AG04449 (cell line): ENCODE measurements at regions not wholly inside any gene's neighbourhood (a gene's known extent, or its start where the extent isn't known, plus 50 kb on each side); places are given as distances from the start of the nearest gene placed in this dataset.

Experiments
- CTCF ChIA-PET: fragments of 350-600 bp; formaldehyde crosslinking; extraction: SDS; loops from one replicate; lab custom pipeline; 2021; ENCODE audit warnings: antibody characterized with exemption; lab: Yijun Ruan, JAX
- POLR2A ChIA-PET: fragments of 400-600, 350-600 bp; formaldehyde crosslinking; extraction: SDS; loops from one replicate; lab custom pipeline; 2020; ENCODE audit warnings: antibody characterized with exemption, inconsistent platforms; lab: Yijun Ruan, JAX
- DNase-seq: peaks from one replicate; pipeline ENCODE4 v3.0.0-alpha.2; 2010; ENCODE audit warnings: low read depth, low spot score
- H3K4me3 ChIP-seq: 2 replicates; pipeline ENCODE4 v1.5.1; 2011; ENCODE audit warnings: low read depth, mild to moderate bottlenecking, control low read depth, low read length
- CTCF ChIP-seq: IDR thresholded peaks from one replicate; pipeline ENCODE4 v1.5.1; 2011; ENCODE audit warnings: mild to moderate bottlenecking, moderate library complexity, low read length, control low read depth, inconsistent platforms; ENCODE audit not compliant: insufficient read depth; ENCODE audit errors: missing control alignments

- ChIA-PET CTCF (no interaction called here), POLR2A (no interaction called here)
- DNase-seq = no peak
- H3K4me3 ChIP-seq = no peak overlapping the region
- no peak for TF ChIP-seq CTCF
Observed at GRCh38 chr15:46681901-46682300, 1035.4 kb upstream of the SEMA6D start.

DNA sequence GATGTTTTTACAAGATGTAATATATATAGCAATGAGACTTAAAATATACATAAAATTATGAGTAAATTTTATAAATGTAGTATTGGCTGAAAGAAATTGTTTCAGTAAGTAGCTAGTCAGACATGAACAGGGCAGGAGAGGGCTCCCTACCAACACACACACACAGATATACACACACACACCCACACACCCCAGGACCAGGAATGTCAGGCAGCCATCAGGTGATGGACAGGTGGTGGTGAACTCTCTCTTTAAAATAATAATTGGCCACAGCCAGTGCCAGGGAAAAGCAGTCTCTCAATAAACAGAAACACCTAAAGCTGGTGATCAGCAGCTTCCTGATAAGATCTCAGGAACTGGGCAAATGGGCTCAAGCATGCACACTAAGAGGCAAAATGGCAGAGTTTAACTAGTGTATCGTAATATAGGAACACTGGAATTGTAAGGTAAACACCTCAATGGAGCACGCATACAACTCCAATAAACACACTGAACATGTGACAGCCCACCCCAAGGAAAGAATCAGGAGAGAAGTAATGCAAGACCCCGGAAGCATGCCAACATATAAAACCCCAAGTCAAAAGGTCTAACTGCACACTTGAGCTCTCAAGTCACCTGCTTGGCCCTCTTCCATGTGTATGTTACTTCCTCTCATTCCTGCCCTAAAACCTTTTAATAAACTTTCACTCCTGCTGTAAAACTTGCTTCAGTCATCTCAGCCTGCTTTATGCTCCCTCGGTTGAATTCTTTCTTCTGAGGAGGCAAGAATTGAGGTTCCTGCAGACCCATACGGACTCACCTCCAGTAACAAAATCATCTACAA is 1034.1 kb upstream of the SEMA6D start:
- H3K4me3 ChIP-seq = no peak overlapping the region
- DNase-seq = no peak
- ChIA-PET CTCF (no interaction called here), POLR2A (no interaction called here)
- no peak for TF ChIP-seq CTCF

DNA sequence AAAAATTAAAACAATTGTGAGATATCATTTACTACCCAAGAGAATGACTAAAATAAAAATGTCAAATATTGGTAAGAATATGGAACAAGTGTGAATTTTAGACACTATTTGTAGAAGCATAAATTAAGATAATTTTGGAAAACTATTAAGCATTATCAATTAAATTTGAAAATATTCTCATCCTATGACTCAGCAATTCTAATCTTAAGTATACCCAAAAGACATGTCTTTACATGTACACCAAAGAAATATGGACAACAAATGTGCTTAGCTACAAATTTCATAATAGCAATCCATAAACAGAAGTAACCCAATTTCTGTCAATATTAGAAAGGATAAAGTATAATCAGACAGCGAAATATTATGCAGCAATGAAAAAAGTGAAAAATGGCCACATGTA is 1032.2 kb upstream of the SEMA6D start:
- H3K4me3 ChIP-seq = no peak overlapping the region
- DNase-seq = no peak
- no peak for TF ChIP-seq CTCF
- ChIA-PET POLR2A (no interaction called here), CTCF (no interaction called here)

DNA sequence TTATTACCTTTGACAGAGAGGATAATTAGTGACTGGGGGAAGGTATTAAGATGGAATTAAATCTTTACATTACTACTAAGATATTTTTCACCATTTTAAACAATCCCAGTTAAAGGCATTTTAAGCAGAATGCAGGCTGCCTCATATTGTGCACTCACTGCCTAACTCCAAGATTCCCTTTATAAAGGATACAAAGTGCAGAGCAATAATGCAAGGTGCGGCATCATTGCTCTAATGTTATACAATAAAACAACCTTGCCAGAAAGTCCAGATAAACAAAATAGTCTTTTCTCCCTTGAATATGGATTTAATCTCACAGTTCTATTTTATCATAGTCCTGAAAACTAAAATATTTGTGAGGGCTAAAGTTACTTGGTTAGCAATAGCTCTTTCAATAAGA is 1031.6 kb upstream of the SEMA6D start:
- no peak for TF ChIP-seq CTCF
- CTCF ChIA-PET = no interaction called here
- POLR2A ChIA-PET = no interaction called here
- no peak overlapping the region for H3K4me3 ChIP-seq
- DNase-seq = no peak

DNA sequence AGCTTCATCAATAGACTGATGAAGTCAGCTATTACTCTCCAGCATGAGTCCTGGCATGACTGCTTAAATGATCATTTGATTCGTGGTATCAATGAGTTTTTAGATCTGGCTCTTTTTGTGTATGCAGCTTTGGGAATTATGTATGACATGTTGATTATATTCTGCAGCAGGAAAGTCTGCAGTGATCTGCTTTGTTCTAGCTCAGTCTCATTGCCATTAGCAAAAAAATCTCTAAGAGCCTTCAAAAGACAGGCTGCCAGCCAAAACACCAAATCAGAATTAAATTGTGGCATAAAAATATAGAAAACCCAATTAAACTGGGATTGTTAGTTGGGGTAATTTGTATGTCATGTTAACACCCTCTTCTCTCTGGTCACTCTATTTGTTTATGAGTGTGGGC is 1021.0 kb upstream of the SEMA6D start:
- no peak for TF ChIP-seq CTCF
- H3K4me3 ChIP-seq = no peak overlapping the region
- ChIA-PET CTCF (no interaction called here), POLR2A (no interaction called here)
- DNase-seq = no peak

DNA sequence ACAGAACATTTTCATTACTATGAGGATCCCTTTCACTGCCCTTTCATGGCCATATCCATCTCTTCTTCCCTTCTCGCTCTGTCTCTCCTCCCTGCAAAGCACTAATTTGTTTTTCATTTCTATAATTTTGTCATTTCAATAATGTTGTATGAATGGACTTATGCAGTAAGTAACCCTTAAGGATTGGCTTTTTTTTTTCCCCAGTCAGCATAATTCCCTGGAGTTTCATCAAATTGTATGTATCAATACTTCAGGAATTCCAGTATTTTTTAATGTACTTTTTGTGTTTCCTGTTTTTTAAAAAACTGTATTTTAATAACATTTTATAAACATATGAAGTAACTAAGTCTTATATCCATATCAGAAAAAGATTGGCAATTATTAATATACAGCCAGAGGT is 1016.0 kb upstream of the SEMA6D start:
- ChIA-PET CTCF (no interaction called here), POLR2A (no interaction called here)
- DNase-seq = no peak
- no peak overlapping the region for H3K4me3 ChIP-seq
- TF ChIP-seq CTCF = no peak
